GM18861 (cell line): ENCODE measurements at regions not wholly inside any gene's neighbourhood (a gene's known extent, or its start where the extent isn't known, plus 50 kb on each side); places are given as distances from the start of the nearest gene placed in this dataset.

Source experiments
- ATAC-seq: cut with Tn5 transposase; IDR thresholded peaks from one replicate; pipeline ENCODE4 v1.9.1; 2021; ENCODE audit not compliant: unreplicated experiment

DNA sequence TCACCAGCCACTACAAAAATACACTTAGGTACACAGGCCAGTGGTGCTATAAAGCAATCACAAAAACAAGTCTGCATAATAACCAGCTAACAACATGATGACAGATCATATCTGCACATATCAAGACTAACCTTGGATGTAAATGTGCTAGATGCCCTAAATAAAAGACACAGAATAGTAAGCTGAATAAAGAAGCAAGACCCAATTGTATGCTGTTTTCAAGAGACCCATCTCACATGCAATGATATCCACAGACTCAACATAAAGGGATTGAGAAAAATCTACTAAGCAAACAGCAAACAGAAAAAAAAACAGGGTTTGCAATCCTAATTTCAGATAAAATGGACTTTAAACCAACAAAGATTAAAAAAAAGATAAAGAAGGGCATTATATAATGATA, 505.4 kb upstream of the FZD8 start:
- no peak for ATAC-seq

DNA sequence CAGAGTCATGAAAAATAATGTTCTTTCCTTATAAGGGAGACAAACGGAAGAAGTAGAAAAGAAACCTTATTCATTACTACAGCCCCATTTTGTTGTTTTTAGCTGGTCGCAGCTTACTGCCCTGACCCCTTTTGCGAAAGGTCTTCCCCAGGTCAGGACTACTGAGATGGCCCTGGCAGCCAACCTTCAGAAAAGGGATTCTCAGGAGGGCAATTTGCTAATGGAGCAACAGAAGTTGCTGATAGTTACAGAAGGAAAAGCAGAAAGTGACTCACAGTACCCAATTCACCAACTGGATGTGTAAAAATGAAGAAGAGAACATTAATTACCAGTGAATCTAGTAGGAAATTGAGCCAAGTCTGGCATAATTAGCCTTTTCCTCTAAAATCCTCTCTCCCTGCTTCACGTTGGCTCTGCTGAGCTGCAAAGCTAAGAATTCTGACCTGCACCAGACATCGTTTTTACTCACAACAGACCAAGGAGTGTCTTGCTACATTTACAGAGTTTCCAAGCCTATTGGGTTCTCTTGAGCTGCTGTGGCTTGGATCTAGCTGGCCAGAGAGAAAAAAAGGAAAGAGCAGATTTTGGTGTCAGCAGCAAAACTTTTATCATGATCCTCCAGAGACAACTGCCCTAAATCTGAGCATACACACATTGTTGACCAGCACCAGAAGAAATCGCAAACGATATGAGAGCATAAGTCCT, 499.9 kb upstream of the FZD8 start:
- no peak for ATAC-seq

DNA sequence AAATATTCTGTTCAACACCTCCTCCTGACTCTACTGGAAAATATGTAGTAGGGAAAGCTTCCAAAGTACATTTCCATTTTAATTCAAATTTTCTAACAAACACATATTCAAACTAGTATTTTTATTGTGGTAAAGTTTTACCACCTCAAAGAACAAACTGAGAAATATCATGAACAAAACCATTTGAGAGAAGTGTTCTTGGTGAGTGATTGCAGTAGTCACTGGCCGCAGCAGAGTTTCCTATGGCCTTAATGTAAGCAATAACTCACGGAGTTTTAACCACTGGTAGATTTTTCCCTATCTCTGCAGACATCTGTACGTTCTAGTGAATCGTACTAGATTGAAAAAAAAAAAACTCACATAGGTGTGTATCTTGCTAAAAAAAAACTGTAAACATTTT, 487.0 kb upstream of the FZD8 start:
- no peak for ATAC-seq

DNA sequence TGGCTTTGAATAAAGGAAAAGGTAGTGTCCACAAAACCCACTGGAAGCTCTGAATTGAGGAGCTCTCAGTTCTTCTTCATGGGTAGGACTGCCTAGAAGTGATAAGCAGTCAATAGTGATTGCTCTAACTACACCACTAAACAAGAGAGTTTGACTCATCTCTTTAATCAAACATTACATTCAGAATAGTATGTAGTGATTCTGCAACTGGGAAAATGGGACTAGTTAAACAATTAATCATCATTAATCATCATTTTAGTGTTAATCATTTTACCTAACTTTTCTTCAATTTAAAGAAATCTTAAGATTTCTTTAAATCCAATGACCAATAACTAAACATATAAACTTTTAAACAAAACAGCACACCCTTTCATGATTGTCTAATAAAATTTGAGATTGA, 484.0 kb upstream of the FZD8 start:
- no peak for ATAC-seq

DNA sequence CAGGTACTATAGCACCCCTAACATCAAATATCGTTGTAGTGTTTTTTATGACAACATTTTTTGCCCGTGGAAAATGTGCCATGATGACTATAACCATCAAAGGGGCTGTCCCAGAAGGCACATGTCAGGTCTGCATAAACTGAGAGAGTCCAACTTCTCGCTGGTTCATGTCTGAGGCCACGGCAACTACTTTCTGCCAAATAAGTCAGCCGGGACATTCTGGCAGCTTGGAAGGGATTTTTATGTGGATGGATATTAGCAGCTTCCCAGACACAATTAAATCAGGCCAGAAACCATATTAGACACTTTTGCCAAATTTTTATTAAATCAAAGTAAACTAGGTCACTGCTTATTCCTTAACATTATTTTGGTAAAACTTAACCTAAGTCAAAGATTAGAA, 477.4 kb upstream of the FZD8 start:
- ATAC-seq = no peak

DNA sequence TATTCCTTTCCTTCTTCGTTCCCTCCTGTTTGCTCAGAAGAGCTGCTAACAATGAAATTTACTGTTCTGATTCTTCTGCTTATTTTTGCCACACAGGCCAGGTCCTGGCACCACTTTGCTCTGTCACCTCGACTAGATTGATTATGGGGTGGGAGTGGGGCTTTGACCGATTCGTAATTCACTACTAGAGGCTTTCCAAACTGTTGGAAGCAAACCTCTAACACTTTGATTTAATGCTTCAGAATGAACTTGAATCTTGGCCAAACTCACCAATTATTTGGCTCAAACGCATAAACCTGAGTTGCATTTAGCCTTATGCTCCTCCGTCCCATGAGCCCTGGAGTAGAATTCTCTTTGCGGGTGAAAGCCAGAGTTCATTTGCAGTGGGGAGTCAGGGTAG, 476.2 kb upstream of the FZD8 start:
- ATAC-seq = no peak

DNA sequence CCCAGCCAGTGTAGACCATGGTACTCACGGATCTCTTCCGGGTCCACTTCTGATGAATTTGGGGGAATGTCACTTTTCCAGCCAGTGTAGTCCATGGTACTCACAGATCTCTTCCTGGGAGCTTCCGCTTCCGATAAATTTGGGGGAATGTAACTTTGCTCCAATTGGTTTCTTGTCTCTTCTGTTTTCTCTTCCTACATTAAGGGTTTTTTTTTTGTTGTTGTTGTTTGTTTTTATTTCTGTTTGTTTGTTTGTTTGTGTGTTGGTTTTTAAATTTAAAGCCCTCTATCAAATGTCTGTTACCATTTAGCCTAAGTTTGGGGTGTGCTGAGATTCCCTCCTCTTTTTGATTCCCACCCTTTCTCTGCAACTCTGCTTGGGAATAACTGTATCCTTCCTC, 475.8 kb upstream of the FZD8 start:
- no peak for ATAC-seq

DNA sequence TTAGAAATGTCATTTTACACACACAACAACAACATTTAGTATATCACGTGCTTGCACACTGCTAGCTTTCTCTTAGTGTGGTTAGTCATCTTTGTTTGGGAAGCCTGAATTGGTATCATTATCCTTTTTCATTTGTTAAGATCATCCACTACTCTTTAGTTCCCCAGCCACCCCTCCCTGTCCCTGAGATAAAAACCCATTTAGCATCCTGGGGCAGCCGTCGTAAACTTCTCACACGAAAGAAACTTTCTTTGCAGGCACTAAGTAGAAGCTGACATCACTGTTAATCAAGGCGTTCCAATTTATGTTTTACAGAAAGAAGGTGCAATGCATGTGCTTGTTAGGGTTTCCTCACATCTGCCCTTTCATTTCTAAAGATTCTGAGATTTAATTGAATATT, 475.1 kb upstream of the FZD8 start:
- ATAC-seq = no peak

DNA sequence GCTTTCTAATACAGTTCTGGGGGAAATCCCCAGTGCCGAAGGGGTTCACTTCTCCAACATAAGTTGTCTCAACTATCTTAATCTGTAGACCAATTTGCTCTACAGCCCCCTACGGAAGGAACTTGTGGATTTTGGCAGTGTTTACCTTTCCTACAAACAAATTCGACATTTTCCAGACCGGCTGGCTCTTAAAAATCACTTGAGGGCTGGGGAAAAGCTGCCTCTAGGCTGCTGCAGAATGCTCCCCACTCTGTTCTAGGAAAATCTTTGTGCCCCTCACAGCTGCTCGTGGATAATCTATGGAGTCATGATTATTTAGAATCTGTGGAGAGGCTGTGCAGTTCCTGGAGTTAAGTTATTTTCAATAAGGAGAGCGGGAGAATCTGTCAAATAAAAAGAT, 474.6 kb upstream of the FZD8 start:
- ATAC-seq = no peak

DNA sequence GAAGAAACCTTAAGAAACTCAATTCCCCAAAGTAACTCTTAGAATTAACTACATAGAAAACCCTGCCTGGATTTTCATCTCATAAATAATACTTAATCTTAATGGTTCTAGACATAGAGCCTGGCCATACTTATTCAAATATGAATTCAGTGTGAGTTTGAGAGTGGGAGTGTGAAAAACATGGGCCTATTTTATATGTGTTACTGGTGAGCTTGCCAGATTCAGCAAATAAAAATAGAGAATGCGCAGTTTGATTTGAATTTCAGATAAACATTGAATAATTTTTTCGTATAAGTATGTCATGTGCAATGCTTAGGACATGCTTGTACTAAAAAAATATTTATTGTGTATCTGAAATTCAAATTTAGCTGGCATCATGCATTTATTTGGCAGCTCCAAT, 473.9 kb upstream of the FZD8 start:
- no peak for ATAC-seq

DNA sequence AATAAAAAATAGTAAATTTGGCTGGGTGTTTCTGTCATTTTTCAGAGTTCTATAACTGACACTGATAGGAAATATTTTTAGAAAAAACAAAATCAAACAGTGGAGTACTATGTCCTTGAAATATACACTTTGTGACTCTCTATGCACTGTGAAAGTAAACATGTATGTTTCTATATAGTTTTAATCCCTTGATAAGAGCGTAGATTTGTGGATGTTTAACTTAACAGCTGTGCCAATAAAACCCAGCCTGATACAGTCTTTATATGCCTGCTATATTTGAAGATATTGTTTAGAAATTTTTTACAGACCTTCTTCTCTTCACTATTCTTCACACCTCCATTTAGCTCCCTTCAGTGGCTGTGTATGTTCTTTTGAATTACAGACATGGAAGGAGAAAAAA, 473.3 kb upstream of the FZD8 start:
- ATAC-seq = no peak

DNA sequence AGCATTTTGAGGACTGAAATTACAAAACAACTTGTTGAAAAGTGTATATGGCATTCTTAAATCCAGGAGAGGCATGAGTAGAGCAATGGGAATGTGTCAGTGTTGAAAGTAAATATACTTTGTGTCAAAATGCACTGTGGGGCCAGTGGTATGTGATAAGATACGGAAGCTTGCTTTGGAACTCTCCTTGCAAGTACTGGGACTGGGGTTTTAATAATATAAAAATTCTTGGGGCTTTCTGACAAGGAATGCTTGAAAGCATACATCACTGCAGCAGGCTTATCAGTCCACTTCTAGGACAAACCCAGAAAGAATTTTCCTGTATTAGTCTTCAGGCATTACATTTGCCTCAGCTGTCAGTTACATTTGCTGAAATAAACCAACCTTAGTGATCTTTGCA, 472.8 kb upstream of the FZD8 start:
- ATAC-seq = no peak

DNA sequence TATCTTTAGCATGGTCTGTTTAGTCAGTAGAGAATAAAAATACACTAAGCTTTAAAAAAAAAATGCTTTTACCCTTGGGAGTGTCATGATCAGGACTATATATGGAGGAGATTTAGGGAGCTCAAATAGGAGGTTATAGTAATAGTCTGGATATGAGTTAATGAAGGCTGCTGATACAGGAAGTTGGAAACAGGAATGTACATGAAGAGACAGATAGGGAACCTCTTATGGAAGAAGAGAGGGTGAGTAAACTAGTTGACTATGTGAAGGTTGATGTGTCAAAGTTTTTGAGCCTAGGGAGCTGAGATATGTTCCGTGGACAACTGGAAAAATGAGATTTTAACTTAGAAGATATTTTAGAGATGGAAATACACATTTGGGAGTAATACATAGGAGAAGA, 472.0 kb upstream of the FZD8 start:
- ATAC-seq = no peak

DNA sequence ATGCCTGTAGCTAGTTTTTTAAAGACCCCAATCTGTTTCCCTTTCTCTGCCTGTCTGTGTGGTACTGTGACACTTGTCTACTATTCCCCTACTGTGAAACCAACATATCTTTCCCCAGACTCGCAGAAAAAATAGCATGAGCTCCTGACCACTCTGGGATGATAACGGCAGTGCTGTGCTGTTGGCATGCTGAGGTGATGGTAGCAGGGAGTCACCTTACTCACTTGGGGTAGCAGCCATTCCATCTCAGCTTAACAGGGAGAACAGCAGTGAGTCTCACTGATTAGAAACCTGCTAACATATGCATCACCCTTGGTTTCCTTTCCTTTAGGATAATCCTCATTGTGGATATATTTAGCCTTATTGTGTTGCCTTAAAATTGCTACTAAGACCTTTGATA, 469.6 kb upstream of the FZD8 start:
- no peak for ATAC-seq

DNA sequence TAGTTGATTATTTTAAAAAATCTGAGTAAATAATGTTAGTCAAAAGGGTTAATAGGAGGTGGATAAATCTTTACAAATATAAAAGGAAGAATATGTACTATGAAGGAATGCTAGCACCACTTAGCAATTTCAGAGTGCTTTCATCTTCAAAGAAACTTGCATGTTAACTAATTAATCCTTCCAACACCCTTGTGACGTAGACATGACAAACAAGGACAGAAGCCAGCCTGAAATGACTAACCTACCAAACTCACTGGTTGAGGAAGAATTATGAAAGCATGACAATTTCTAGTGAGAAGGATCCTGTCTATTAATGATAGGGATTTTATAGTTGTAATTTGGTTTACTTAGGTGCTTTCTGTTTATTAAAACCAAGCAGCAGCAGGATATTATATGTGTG, 468.0 kb upstream of the FZD8 start:
- ATAC-seq = no peak

DNA sequence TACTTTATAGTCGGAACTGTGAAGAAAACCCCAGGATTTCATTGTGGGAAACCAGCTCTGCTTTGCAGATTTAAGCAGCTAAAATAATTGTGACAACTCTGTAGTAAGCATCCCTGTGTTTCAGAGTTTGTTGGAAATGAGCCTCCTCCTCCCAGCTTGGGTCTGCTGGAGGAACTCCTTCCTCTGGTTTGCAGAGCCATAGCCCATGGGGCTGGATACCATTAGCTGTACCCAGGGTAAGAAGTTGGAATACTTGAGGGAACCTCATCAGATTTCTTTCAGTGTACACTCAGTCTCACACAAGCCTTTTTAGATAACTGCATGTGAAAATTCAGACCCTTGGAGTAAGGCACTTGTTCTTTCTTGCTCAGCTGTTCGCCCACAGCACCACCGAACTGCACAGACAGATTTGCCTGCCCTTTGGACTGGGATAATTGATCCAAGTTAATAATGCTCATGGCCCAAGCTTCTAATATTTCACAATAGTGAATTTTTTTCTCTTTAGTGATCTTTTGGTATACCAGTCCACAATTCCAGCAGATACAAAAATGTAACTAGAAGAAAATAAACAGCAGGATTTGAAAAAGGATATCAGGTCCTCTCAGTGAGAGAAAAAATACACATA, 467.4 kb upstream of the FZD8 start:
- no peak for ATAC-seq

DNA sequence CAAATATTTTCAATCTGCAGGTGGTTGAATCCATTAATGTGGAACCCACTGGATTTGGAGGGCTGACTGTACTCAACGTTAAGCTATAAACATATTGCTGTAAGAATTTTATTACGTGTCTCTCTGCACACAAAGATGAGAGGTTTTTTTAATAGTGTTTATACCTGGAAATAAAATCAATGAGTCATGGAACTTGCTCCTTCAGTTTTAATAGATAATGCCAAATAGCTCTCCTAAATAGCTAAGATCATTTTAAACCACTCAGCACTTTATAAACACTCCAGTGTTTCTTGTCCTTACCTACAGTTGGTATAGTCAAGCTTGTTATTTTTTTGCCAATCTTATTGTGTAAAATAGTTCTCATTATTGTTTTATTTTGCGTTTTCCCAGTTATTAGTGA, 455.6 kb upstream of the FZD8 start:
- ATAC-seq = no peak

DNA sequence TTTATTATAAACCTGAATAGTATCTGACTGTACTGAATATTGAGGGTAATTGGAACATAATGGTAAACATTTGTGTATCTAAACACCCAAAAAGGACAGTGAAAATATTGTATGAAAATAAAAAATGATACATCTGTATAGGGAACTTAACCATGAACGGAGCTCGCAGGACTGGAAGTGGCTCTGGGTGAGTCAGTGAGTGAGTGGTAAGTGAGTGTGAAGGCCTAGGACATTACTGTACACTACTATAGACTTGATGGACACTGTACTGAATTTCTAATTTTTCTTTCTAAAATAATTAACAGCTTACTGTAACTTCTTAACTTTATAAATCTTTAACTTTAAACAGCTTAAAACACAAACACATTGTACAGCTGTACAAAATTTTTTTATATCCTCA, 454.5 kb upstream of the FZD8 start:
- ATAC-seq = no peak

DNA sequence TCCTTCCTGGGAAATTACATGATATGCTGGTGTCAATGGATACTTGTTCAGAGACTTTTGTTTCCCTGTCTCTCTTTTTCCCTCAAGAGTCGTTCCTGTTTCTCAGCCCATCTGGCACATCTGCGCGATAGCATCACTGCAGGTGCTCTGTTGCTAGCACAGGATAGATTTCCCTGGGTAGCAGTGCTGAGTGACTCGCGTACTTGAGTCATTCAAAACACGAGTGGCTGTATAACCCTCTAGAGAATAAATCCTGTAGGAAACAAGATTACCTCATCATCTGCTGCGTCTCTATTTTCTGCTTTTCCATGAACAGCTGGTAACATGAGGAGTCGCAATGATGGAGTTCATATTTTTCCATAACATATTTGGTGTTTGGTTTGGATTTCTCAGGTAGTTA, 452.0 kb upstream of the FZD8 start:
- no peak for ATAC-seq

DNA sequence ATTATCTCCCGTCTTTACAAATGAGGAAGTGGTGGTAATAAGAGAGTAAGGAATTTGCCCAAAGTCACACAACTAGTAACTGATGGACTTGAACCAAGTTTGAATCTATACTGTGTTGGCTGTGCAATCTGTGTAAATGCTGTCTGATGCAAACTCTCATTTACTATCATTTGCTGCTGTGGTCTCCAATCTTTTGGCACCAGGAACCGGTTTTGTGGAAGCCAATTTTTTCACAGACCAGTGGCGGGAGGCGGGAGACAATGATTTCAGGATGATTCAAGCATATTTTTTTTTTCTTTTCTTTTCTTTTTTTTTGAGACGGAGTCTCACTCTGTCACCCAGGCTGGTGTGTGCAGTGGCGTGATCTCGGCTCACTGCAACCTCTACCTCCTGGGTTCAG, 450.0 kb upstream of the FZD8 start:
- no peak for ATAC-seq

DNA sequence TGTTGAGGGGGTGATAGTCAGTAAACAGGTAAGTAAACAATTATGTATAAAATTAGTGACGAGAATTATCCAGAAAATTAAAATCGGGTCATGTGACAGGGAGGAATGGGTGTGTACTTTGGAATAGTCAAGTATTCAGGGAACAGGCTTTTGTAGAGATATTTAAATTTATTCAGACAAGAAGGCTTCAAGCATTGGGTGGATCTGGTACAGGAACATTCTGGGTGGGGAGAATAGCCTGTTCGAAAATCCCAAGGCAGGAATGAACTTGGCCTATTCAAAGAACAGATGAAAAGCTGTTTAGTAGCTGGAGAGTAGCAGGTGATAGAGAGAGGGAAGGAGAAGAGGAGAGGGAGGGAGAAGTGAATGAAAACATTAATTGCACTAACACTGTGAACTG, 448.9 kb upstream of the FZD8 start:
- ATAC-seq = no peak

DNA sequence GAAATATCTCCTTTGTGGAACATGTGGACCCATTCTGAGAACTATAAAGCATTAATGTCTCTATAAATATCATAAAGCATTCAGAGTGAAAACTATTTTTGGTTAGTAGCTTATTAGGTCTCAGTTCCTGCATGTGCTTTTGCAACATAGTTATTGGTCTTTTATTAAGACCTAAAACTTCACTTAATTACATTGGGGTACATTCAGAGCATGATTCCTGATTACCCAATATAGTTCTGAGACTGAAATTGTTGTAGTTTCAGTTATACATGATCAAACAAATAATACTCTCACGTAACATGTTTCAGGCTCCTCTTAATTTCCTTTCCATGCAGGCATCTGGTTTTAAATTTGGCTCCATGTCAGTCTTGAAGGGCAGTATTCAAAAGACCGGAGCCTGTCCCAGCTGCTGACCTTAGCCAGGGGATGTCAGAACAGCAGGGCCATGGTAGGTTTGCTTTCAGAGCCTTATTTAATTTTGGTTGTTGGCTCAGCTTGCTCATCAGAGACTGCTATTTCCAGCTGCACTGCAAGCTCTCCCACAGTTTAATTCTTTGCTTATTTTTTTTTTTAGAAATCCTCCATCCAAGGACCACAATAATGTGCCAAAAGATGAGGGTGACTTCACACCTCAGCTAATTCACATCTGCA, 447.8 kb upstream of the FZD8 start:
- no peak for ATAC-seq
